ENCODE measurements at regions not wholly inside any gene's neighbourhood (a gene's known extent, or its start where the extent isn't known, plus 50 kb on each side); places are given as distances from the start of the nearest gene placed in this dataset.

GRCh38 chr18:44516450-44516849, 164.2 kb upstream of the SETBP1 start:
- no peaks in the 10 kb centered on the region for H3K9me3 ChIP-seq
- H3K4me1 ChIP-seq = no peaks in the 10 kb centered on the region
- H3K27me3 ChIP-seq (ENCODE audit: low read depth) = no peaks in the 10 kb centered on the region
- H3K36me3 ChIP-seq = no peaks in the 10 kb centered on the region
- DNase-seq (no peak), ATAC-seq (no peak)
- intact Hi-C loops (cut with DNase I) = no loop called here
- H3K4me3 ChIP-seq = no peak overlapping the region
- H3K27ac ChIP-seq = no peak overlapping the region
- no peak for TF ChIP-seq CTCF (IDR thresholded peaks at IDR 0.05)

GRCh38 chr18:44517136-44517535, 163.6 kb upstream of the SETBP1 start:
- no peak overlapping the region for H3K27ac ChIP-seq
- H3K27me3 ChIP-seq (ENCODE audit: low read depth) = no peaks in the 10 kb centered on the region
- DNase-seq (no peak), ATAC-seq (no peak)
- H3K36me3 ChIP-seq = no peaks in the 10 kb centered on the region
- no peak overlapping the region for H3K4me3 ChIP-seq
- no peaks in the 10 kb centered on the region for H3K4me1 ChIP-seq
- TF ChIP-seq CTCF (IDR thresholded peaks at IDR 0.05) = no peak
- H3K9me3 ChIP-seq = no peaks in the 10 kb centered on the region
- intact Hi-C loops (cut with DNase I) = no loop called here

- Histone ChIP-seq H3K27me3 (ENCODE audit: low read depth) (no peaks in the 10 kb centered on the region), H3K36me3 (no peaks in the 10 kb centered on the region), H3K9me3 (no peaks in the 10 kb centered on the region), H3K4me3 (no peak overlapping the region), H3K27ac (no peak overlapping the region), H3K4me1 (no peaks in the 10 kb centered on the region)
- DNase-seq (no peak), ATAC-seq (no peak)
- no peak for TF ChIP-seq CTCF (IDR thresholded peaks at IDR 0.05)
- intact Hi-C loops (cut with DNase I) = no loop called here
Measured at GRCh38 chr18:44518091-44518615, 162.5 kb upstream of the SETBP1 start.

- H3K9me3 ChIP-seq = no peaks in the 10 kb centered on the region
- intact Hi-C loops (cut with DNase I) = no loop called here
- no peak overlapping the region for H3K4me3 ChIP-seq
- no peak for DNase-seq
- no peak for ATAC-seq
- H3K4me1 ChIP-seq = no peaks in the 10 kb centered on the region
- no peak for TF ChIP-seq CTCF (IDR thresholded peaks at IDR 0.05)
- H3K27me3 ChIP-seq (ENCODE audit: low read depth) = no peaks in the 10 kb centered on the region
- no peak overlapping the region for H3K27ac ChIP-seq
- H3K36me3 ChIP-seq = no peaks in the 10 kb centered on the region
Measured at GRCh38 chr18:44518666-44519065, 162.0 kb upstream of the SETBP1 start.

- DNase-seq = no peak
- no peaks in the 10 kb centered on the region for H3K36me3 ChIP-seq
- no peaks in the 10 kb centered on the region for H3K27me3 ChIP-seq (ENCODE audit: low read depth)
- no peak for ATAC-seq
- H3K9me3 ChIP-seq = no peaks in the 10 kb centered on the region
- H3K27ac ChIP-seq = no peak overlapping the region
- intact Hi-C loops (cut with DNase I) = no loop called here
- no peak overlapping the region for H3K4me3 ChIP-seq
- H3K4me1 ChIP-seq = no peaks in the 10 kb centered on the region
- TF ChIP-seq CTCF (IDR thresholded peaks at IDR 0.05) = no peak
Measured at GRCh38 chr18:44520981-44521667, 159.6 kb upstream of the SETBP1 start.

Data from lower lobe of right lung (tissue), 2 donors.